BJ (cell line): ENCODE measurements at regions not wholly inside any gene's neighbourhood (a gene's known extent, or its start where the extent isn't known, plus 50 kb on each side); places are given as distances from the start of the nearest gene placed in this dataset.

Experiments used
- CTCF ChIA-PET: fragments of 350-600 bp; formaldehyde crosslinking; extraction: SDS; loops from one replicate; lab custom pipeline; 2021; ENCODE audit warnings: antibody characterized with exemption, inconsistent platforms; lab: Yijun Ruan, JAX
- POLR2A ChIA-PET: fragments of 300-600 bp; sonication (Branson Sonifier 250); formaldehyde crosslinking; extraction: SDS; loops from one replicate; lab custom pipeline; 2021; ENCODE audit warnings: antibody characterized with exemption; lab: Charles Lee
- DNase-seq: peaks from one replicate; pipeline ENCODE4 v3.0.0-alpha.2; 2011; ENCODE audit warnings: low read depth
- H3K27me3 ChIP-seq: 2 replicates; pipeline ENCODE4 v1.6.0; 2011; ENCODE audit warnings: low read length; ENCODE audit not compliant: control insufficient read depth, insufficient read depth
- H3K36me3 ChIP-seq: 2 replicates; pipeline ENCODE4 v1.5.1; 2011; ENCODE audit warnings: low read length; ENCODE audit not compliant: control insufficient read depth, insufficient read depth
- H3K4me3 ChIP-seq: 2 replicates; pipeline ENCODE4 v1.5.1; 2011; ENCODE audit warnings: low read depth, mild to moderate bottlenecking, control low read depth, low read length
- CTCF ChIP-seq: IDR thresholded peaks from 2 replicates; pipeline ENCODE4 v1.5.1; 2011; ENCODE audit warnings: low read depth, mild to moderate bottlenecking, control low read depth, inconsistent platforms, low read length, moderate library complexity; ENCODE audit not compliant: insufficient read depth

- H3K27me3 ChIP-seq = no peaks in the 10 kb centered on the region
- no peak overlapping the region for H3K4me3 ChIP-seq
- H3K36me3 ChIP-seq = no peaks in the 10 kb centered on the region
- ChIA-PET POLR2A (no interaction called here), CTCF (no interaction called here)
- no peak for DNase-seq
- no peak for TF ChIP-seq CTCF
Observed at GRCh38 chr21:20774737-20775136, 223.5 kb upstream of the NCAM2 start.

DNA sequence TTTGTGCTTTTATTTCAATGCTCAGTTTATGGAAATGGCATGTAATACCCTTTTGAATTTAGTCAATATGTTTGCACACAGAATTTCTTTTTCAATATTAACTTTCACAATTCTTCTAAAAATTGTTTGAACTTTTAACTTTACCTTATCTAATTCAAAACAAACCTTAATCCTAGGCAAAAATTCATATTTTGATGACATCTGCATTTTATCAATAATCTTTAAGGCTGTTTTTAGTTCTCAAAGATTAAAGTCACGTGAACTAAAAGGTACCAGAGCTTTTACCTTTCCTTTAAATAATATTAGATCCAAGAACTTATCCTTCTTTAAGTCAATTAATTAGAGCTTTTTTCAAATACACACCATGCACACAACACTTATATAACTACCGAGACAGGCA, 218.9 kb upstream of the NCAM2 start:
- POLR2A ChIA-PET = no interaction called here

GRCh38 chr21:20783611-20784010, 214.6 kb upstream of the NCAM2 start:
- H3K36me3 ChIP-seq = no peaks in the 10 kb centered on the region

More for the DNA sequence above, 218.9 kb upstream of the NCAM2 start:
- Histone ChIP-seq H3K36me3 (no peaks in the 10 kb centered on the region), H3K4me3 (no peak overlapping the region), H3K27me3 (no peaks in the 10 kb centered on the region)
- CTCF ChIA-PET = no interaction called here
- DNase-seq = no peak
- TF ChIP-seq CTCF = no peak

GRCh38 chr21:20789729-20790500, 208.3 kb upstream of the NCAM2 start:
- no peak for TF ChIP-seq CTCF
- ChIA-PET CTCF (no interaction called here), POLR2A (no interaction called here)
- no peaks in the 10 kb centered on the region for H3K27me3 ChIP-seq
- no peak for DNase-seq
- H3K36me3 ChIP-seq = no peaks in the 10 kb centered on the region
- no peak overlapping the region for H3K4me3 ChIP-seq

More at GRCh38 chr21:20783611-20784010, 214.6 kb upstream of the NCAM2 start:
- DNase-seq = no peak
- ChIA-PET POLR2A (no interaction called here), CTCF (no interaction called here)
- Histone ChIP-seq H3K4me3 (no peak overlapping the region), H3K27me3 (no peaks in the 10 kb centered on the region)
- TF ChIP-seq CTCF = no peak

DNA sequence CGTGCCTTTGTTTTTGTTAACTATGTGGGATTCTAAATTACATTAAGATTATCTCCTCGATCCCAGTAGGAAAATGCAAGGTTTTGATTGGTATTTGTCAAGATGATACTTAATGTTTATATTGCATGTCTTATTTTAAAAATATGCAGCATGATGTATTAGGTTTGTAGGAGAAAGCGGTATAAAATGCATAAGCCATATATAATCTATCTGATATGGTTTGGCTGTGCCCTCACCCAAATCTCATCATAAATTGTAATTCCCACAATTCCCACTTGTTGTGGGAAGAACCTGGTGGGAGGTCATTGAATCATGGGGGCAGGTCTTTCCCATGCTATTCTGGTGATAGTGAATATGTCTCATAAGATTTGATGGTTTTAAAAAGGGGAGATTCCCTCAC, 198.1 kb upstream of the NCAM2 start:
- ChIA-PET POLR2A (no interaction called here), CTCF (no interaction called here)
- TF ChIP-seq CTCF = no peak
- no peaks in the 10 kb centered on the region; the same call in 1 of the 2 replicates for H3K36me3 ChIP-seq
- no peak overlapping the region for H3K4me3 ChIP-seq
- DNase-seq = no peak
- no peaks in the 10 kb centered on the region for H3K27me3 ChIP-seq
